ENCODE measurements at regions not wholly inside any gene's neighbourhood (a gene's known extent, or its start where the extent isn't known, plus 50 kb on each side); places are given as distances from the start of the nearest gene placed in this dataset.

GRCh38 chr2:139825726-139826125 is 1045.5 kb upstream of the NXPH2 start:
- TF ChIP-seq EZH2phosphoT487 (IDR thresholded peaks at IDR 0.05; ENCODE audit: borderline replicate concordance, low read length) (no peak), CTCF (conservative IDR thresholded peaks at IDR 0.05; ENCODE audit: low read depth, low read length) (no peak), EZH2 (IDR thresholded peaks at IDR 0.05; ENCODE audit: low read length, unreplicated experiment) (no peak)
